ENCODE measurements at regions not wholly inside any gene's neighbourhood (a gene's known extent, or its start where the extent isn't known, plus 50 kb on each side); places are given as distances from the start of the nearest gene placed in this dataset.
"Not testable (repeated sequence)": the region's sequence is repeated elsewhere in the genome, so short reads cannot be mapped to it uniquely, and the experiment has no call there.

DNA sequence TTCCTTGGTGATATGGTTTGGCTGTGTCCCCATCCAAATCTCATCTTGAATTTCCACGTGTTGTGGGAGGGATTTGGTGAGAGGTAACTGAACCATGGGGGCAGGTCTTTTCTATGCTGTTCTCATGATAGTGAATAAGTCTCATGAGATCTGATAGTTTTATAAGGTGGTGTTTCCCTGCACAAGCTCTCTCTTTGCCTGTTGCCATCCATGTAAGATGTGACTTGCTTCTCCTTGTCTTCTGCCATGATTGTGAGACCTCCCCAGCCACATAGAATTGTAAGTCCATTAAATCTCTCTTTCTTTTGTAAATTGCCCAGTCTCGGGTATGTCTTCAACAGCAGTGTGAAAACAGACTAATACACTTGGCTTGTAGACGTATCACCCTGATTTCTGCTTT, 351.7 kb downstream of the DHRSX start:
- not testable (repeated sequence) for TF ChIP-seq EZH2 (IDR thresholded peaks at IDR 0.05; ENCODE audit: insufficient read depth, poor library complexity, severe bottlenecking); EZH2phosphoT487 (IDR thresholded peaks at IDR 0.05; ENCODE audit: insufficient read depth, low read depth)

All from GM23248 (cell line).